Ovary (tissue), 3 donors: ENCODE measurements at regions not wholly inside any gene's neighbourhood (a gene's known extent, or its start where the extent isn't known, plus 50 kb on each side); places are given as distances from the start of the nearest gene placed in this dataset.

Source experiments
- EP300 ChIP-seq: sonication (generic); formaldehyde crosslinking; IDR thresholded peaks from one replicate; pipeline ENCODE4 v1.6.1; 2017; ENCODE audit warnings: antibody characterized with exemption
- POLR2A ChIP-seq: fragments of 450-650 bp; IDR thresholded peaks from one replicate; pipeline ENCODE4 v1.6.1; 2017; ENCODE audit warnings: antibody characterized with exemption, mild to moderate bottlenecking, moderate library complexity
- TF ChIP-seq, protein P1 (sequence below), 3 donors: fragments of 450-650 bp in 2 of 3; fragments of 200-600 bp in 1 of 3; IDR thresholded peaks; one replicate each; pipeline versions ENCODE4 v1.5.1 to v1.8.0; 2016 to 2022; ENCODE audit warnings: antibody characterized with exemption in 3 of 3, mild to moderate bottlenecking in 1 of 3
- donor health status: DM: no; HTN: no; CAD: no.

DNA sequence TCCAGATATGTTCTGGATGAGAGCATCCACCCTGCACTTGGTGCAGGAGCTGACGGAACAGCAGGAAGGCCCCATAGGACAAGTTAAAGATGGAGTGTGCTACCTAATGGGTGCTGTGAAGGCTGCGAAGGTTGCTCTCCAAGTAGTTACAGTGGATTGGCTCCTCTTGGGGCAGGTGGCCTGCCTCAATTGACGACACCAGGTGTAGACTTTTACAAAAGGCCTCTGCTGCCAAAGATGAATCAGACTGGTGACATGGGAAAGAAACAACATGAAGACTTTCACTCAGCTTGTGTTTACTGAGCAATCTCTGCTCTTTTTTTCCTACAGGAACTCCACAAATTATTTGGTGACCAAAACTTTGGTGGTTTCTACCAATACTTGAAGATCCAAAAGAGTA is 437.7 kb downstream of the PLCL1 start:
- TF ChIP-seq, protein P1, sequence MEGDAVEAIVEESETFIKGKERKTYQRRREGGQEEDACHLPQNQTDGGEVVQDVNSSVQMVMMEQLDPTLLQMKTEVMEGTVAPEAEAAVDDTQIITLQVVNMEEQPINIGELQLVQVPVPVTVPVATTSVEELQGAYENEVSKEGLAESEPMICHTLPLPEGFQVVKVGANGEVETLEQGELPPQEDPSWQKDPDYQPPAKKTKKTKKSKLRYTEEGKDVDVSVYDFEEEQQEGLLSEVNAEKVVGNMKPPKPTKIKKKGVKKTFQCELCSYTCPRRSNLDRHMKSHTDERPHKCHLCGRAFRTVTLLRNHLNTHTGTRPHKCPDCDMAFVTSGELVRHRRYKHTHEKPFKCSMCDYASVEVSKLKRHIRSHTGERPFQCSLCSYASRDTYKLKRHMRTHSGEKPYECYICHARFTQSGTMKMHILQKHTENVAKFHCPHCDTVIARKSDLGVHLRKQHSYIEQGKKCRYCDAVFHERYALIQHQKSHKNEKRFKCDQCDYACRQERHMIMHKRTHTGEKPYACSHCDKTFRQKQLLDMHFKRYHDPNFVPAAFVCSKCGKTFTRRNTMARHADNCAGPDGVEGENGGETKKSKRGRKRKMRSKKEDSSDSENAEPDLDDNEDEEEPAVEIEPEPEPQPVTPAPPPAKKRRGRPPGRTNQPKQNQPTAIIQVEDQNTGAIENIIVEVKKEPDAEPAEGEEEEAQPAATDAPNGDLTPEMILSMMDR (IDR thresholded peaks at IDR 0.05): no peak
- TF ChIP-seq POLR2A (no peak), EP300 (no peak)
